ENCODE measurements at regions not wholly inside any gene's neighbourhood (a gene's known extent, or its start where the extent isn't known, plus 50 kb on each side); places are given as distances from the start of the nearest gene placed in this dataset.

DNA sequence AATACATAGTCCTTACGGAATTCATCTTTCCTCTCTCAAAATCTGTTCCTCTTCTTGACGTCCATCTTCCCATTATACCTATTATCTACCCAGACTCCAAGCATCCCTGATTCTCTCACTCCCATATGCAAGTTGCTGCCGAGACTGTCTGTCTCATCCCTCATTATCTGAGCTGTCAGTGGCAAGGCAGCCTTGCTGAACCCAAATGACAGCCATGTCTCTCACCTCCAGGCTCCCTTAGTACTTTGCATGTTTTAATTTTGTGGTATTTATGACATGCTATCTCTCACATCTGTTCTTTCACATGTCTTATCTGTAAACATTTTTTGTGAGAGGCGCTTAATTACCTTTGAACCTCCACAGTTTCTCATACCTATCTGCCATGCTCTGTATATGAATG is 54.4 kb upstream of the IFRD1 start:
- Histone ChIP-seq H3K79me2 (ENCODE audit: control insufficient read depth, insufficient read depth, low read length) (no peaks in the 10 kb centered on the region), H3K4me3 (replicated peaks in 1 of 3; ENCODE audit: insufficient read depth in 1 of 3, low read depth in 1 of 3, low read length in 3 of 3) (no peak overlapping the region), H3K27ac (ENCODE audit: insufficient read depth, low read depth, low read length) (no peak overlapping the region), H4K20me1 (replicated peaks; ENCODE audit: control insufficient read depth, extremely low read depth, insufficient read depth, low read length) (no peaks in the 10 kb centered on the region), H3K4me2 (ENCODE audit: insufficient read depth, low read length) (no peak overlapping the region), H3K9me3 (replicated peaks; ENCODE audit: control insufficient read depth, insufficient read depth, low read length) (no peaks in the 10 kb centered on the region), H2AFZ (ENCODE audit: low read depth, low read length) (no peak overlapping the region), H3K9me1 (replicated peaks; ENCODE audit: control insufficient read depth, extremely low read depth, insufficient read depth, low read length) (no peaks in the 10 kb centered on the region), H3K36me3 (ENCODE audit: control insufficient read depth in 2 of 2, extremely low read depth in 1 of 2, insufficient read depth in 2 of 2, low read length in 2 of 2) (no peaks in the 10 kb centered on the region), H3K9ac (replicated peaks; ENCODE audit: extremely low read depth, insufficient read depth, low read length) (no peak overlapping the region), H3K4me1 (ENCODE audit: control insufficient read depth, extremely low read depth, insufficient read depth, low read length) (peaks cover 5% of the 10 kb centered on the region), H3K27me3 (ENCODE audit: control insufficient read depth in 2 of 2, insufficient read depth in 2 of 2, low read length in 2 of 2) (peaks cover 3 to 21% of the 10 kb centered on the region in 2 experiments)
- intact Hi-C loops (cut with micrococcal nuclease): no loop called here
- dilution Hi-C loops (cut with MboI; ENCODE audit: extremely low pct_ligation_motif_present, low sequenced_read_pairs): no loop called here
- BruUV-seq (replicated peaks): no TSS peak
- DNase-seq (ENCODE audit: low read depth, low spot score) (no peak), FAIRE-seq (no peak)
- ChIA-PET CTCF (no interaction called here), POLR2A (no interaction called here)
- TF ChIP-seq, protein P1, sequence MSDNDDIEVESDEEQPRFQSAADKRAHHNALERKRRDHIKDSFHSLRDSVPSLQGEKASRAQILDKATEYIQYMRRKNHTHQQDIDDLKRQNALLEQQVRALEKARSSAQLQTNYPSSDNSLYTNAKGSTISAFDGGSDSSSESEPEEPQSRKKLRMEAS (IDR thresholded peaks at IDR 0.05; ENCODE audit: insufficient read depth, insufficient read length): no peak
- no peak for TF ChIP-seq EZH2 (IDR thresholded peaks at IDR 0.05; ENCODE audit: borderline replicate concordance, low read depth, low read length, severe bottlenecking)
- TF ChIP-seq GATA2 (IDR thresholded peaks at IDR 0.05; ENCODE audit: insufficient read depth, insufficient read length, low read depth, low read length): no peak
- no peak for TF ChIP-seq MYC (IDR thresholded peaks at IDR 0.05; ENCODE audit: low read depth, low read length)
- no peak for TF ChIP-seq POLR2AphosphoS5 (IDR thresholded peaks at IDR 0.05; ENCODE audit: insufficient read depth, low read depth, low read length)
- no peak for TF ChIP-seq POLR2A (IDR thresholded peaks at IDR 0.05; ENCODE audit: low read depth, low read length)
- no peak for TF ChIP-seq JUN (IDR thresholded peaks at IDR 0.05; ENCODE audit: borderline replicate concordance, insufficient read depth, insufficient read length, low read depth)
- no peak for TF ChIP-seq FOS (IDR thresholded peaks at IDR 0.05; ENCODE audit: borderline replicate concordance, insufficient read depth, low read length)
- TF ChIP-seq, protein P2, sequence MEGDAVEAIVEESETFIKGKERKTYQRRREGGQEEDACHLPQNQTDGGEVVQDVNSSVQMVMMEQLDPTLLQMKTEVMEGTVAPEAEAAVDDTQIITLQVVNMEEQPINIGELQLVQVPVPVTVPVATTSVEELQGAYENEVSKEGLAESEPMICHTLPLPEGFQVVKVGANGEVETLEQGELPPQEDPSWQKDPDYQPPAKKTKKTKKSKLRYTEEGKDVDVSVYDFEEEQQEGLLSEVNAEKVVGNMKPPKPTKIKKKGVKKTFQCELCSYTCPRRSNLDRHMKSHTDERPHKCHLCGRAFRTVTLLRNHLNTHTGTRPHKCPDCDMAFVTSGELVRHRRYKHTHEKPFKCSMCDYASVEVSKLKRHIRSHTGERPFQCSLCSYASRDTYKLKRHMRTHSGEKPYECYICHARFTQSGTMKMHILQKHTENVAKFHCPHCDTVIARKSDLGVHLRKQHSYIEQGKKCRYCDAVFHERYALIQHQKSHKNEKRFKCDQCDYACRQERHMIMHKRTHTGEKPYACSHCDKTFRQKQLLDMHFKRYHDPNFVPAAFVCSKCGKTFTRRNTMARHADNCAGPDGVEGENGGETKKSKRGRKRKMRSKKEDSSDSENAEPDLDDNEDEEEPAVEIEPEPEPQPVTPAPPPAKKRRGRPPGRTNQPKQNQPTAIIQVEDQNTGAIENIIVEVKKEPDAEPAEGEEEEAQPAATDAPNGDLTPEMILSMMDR (IDR thresholded peaks at IDR 0.05; ENCODE audit: extremely low read depth in 1 of 2, insufficient read depth in 1 of 2, low read depth in 1 of 2, low read length in 2 of 2): no peak
